K562 (cell line): ENCODE measurements at regions not wholly inside any gene's neighbourhood (a gene's known extent, or its start where the extent isn't known, plus 50 kb on each side); places are given as distances from the start of the nearest gene placed in this dataset.
A peak's percentile ranks its signal among the peaks of the same experiment; 100 is the strongest.

Source experiments
- ATAC-seq: fragments of 200-7000 bp; cut with Tn5 transposase; 3 replicates; pipeline ENCODE4 v1.9.1; 2020; ENCODE audit warnings: moderate library complexity
- BruUV-seq: library from RNA; stranded (reverse); fragments of 400-500 nt; replicated peaks from 2 replicates; lab custom pipeline; 2021; lab: Mats Ljungman, UMichigan
- CTCF ChIA-PET: fragments of 300-600 bp; formaldehyde crosslinking; extraction: SDS; loops from one replicate; lab custom pipeline; 2021; ENCODE audit warnings: low intra/inter-chr PET ratio; lab: Yijun Ruan, JAX
- POLR2A ChIA-PET: fragments of 300-600, 350-650 bp; sonication (Branson Sonifier 250); formaldehyde crosslinking; extraction: SDS; loops from one replicate; lab custom pipeline; 2021; ENCODE audit warnings: antibody characterized with exemption, inconsistent platforms; lab: Yijun Ruan, JAX
- DNase-seq, 4 experiments: peaks; one replicate each; pipeline versions ENCODE4 v3.0.0 to v3.0.0-alpha.2; 2011 to 2018; ENCODE audit warnings: low spot score in 3 of 4, mixed read lengths in 3 of 4; ENCODE audit errors: extremely low read depth in 1 of 4
- FAIRE-seq: peaks from 2 replicates; lab custom pipeline; 2011; peaks lifted over from hg19 to GRCh38; lab: Jason Lieb, UNC
- H2AFZ ChIP-seq: 2 replicates; pipeline ENCODE4 v1.6.0; 2011; ENCODE audit warnings: low read depth, low read length, control low read depth, inconsistent platforms
- H3K27ac ChIP-seq: fragments of 200-600 bp; 3 replicates; pipeline ENCODE4 v1.8.0; 2011; ENCODE audit warnings: low read depth, mild to moderate bottlenecking, control low read depth, inconsistent platforms, low read length, moderate library complexity, mixed read lengths; ENCODE audit errors: extremely low read depth
- H3K27me3 ChIP-seq, 2 experiments: fragments of 300-600 bp in 1 of 2; 2 replicates in 1 of 2; 3 replicates in 1 of 2; pipeline versions ENCODE4 v1.6.0 to v1.8.0; 2011; ENCODE audit warnings: inconsistent platforms in 2 of 2, low read length in 2 of 2, mild to moderate bottlenecking in 1 of 2, mixed read lengths in 1 of 2, moderate library complexity in 1 of 2; ENCODE audit not compliant: control insufficient read depth in 2 of 2, insufficient read depth in 2 of 2
- H3K36me3 ChIP-seq: fragments of 300-600 bp; 3 replicates; pipeline ENCODE4 v1.8.0; 2011; ENCODE audit warnings: mild to moderate bottlenecking, low read length, inconsistent platforms; ENCODE audit not compliant: control insufficient read depth, insufficient read depth
- H3K4me1 ChIP-seq, 2 experiments: fragments of 200-600 bp in 1 of 2; replicated peaks in 1 of 2; 2 replicates in 1 of 2; 3 replicates in 1 of 2; pipeline versions ENCODE4 v1.5.1 to v1.8.0; 2011; ENCODE audit warnings: inconsistent platforms in 2 of 2, low read length in 2 of 2, mild to moderate bottlenecking in 1 of 2, mixed read lengths in 1 of 2, moderate library complexity in 1 of 2; ENCODE audit not compliant: control insufficient read depth in 2 of 2, insufficient read depth in 2 of 2
- H3K4me2 ChIP-seq: 2 replicates; pipeline ENCODE4 v1.6.1; 2011; ENCODE audit warnings: low read length, control low read depth, inconsistent platforms, mixed read lengths; ENCODE audit not compliant: insufficient read depth
- H3K4me3 ChIP-seq: fragments of 200-600 bp; sonication (generic), shearing (Covaris generic); 2 replicates; pipeline ENCODE4 v1.5.1; 2016; ENCODE audit warnings: control low read depth, inconsistent platforms
- H3K79me2 ChIP-seq: fragments of 200-600 bp; 3 replicates; pipeline ENCODE4 v1.8.0; 2011; ENCODE audit warnings: low read length, inconsistent platforms; ENCODE audit not compliant: control insufficient read depth, insufficient read depth
- H3K9ac ChIP-seq, 2 experiments: 2 replicates each; pipeline versions ENCODE4 v1.6.0 to v1.6.1; 2011; ENCODE audit warnings: low read depth in 2 of 2, low read length in 2 of 2, control low read depth in 1 of 2, inconsistent platforms in 1 of 2, mild to moderate bottlenecking in 1 of 2, mixed read lengths in 1 of 2; ENCODE audit not compliant: insufficient read depth in 1 of 2
- H3K9me1 ChIP-seq: one replicate; pipeline ENCODE4 v1.6.0; 2011; ENCODE audit warnings: inconsistent platforms, mild to moderate bottlenecking, low read length, moderate library complexity; ENCODE audit not compliant: control insufficient read depth, insufficient read depth
- H3K9me3 ChIP-seq: replicated peaks from 2 replicates; pipeline ENCODE4 v1.5.1; 2011; ENCODE audit warnings: low read depth, low read length, inconsistent platforms; ENCODE audit not compliant: control insufficient read depth, insufficient read depth
- H4K20me1 ChIP-seq: replicated peaks from 2 replicates; pipeline ENCODE4 v1.6.1; 2011; ENCODE audit warnings: low read length, inconsistent platforms, mixed read lengths; ENCODE audit not compliant: control insufficient read depth, insufficient read depth
- CBX2 ChIP-seq: fragments of 200-600 bp; sonication (generic); IDR thresholded peaks from one replicate; pipeline ENCODE4 v1.6.1; 2012; ENCODE audit warnings: mild to moderate bottlenecking, low read length, inconsistent platforms; ENCODE audit not compliant: insufficient read depth, poor library complexity, severe bottlenecking
- DACH1 ChIP-seq: fragments of 450-650 bp; IDR thresholded peaks from 2 replicates; pipeline ENCODE4 v1.6.1; 2018; ENCODE audit not compliant: partially characterized antibody
- FIP1L1 ChIP-seq: fragments of 200-400 bp; formaldehyde crosslinking; IDR thresholded peaks from 2 replicates; pipeline ENCODE4 v1.6.1; 2018; ENCODE audit warnings: mild to moderate bottlenecking, low read depth, low read length; ENCODE audit not compliant: poor library complexity, severe bottlenecking
- JUN ChIP-seq, 2 experiments: sonication (generic) in 1 of 2; formaldehyde crosslinking in 1 of 2; IDR thresholded peaks; 2 replicates each; pipeline versions ENCODE4 v1.6.1 to v1.8.0; 2012 to 2022; ENCODE audit warnings: borderline replicate concordance in 2 of 2, mild to moderate bottlenecking in 2 of 2, improper control_type of control experiment in 1 of 2, low read depth in 1 of 2, low read length in 1 of 2, missing genetic modification reagents in 1 of 2
- MAZ ChIP-seq, 2 experiments: fragments of 450-650 bp in 1 of 2; sonication (generic) in 1 of 2; formaldehyde crosslinking; IDR thresholded peaks in 1 of 2; conservative IDR thresholded peaks in 1 of 2; 2 replicates each; pipeline versions ENCODE4 v1.4.0 to v1.5.0; 2020; ENCODE audit warnings: mild to moderate bottlenecking in 1 of 2, missing genetic modification reagents in 1 of 2
- NFE2 ChIP-seq: IDR thresholded peaks from 2 replicates; pipeline ENCODE4 v1.6.1; 2014; ENCODE audit warnings: antibody characterized with exemption, low read depth
- NR2C1 ChIP-seq, 2 experiments: fragments of 450-650 bp; IDR thresholded peaks; 2 replicates each; pipeline ENCODE4 v1.6.1; 2017; ENCODE audit warnings: mild to moderate bottlenecking in 2 of 2, antibody characterized with exemption in 1 of 2, inconsistent platforms in 1 of 2, missing compliant biosample characterization in 1 of 2, missing genetic modification characterization in 1 of 2
- POLR2B ChIP-seq: fragments of 450-650 bp; IDR thresholded peaks from 2 replicates; pipeline ENCODE4 v1.6.1; 2018; ENCODE audit warnings: low read depth; ENCODE audit not compliant: partially characterized antibody
- RFX5 ChIP-seq: IDR thresholded peaks from 2 replicates; pipeline ENCODE4 v1.6.1; 2011; ENCODE audit warnings: low read depth, mild to moderate bottlenecking, improper control_type of control experiment, low read length
- SNIP1 ChIP-seq: fragments of 450-650 bp; IDR thresholded peaks from 2 replicates; pipeline ENCODE4 v1.7.1; 2017; ENCODE audit warnings: low read depth, mild to moderate bottlenecking
- TAL1 ChIP-seq: fragments of 450-650 bp; IDR thresholded peaks from 2 replicates; pipeline ENCODE4 v1.6.1; 2016; ENCODE audit warnings: mild to moderate bottlenecking
- XRCC3 ChIP-seq: fragments of 450-650 bp; IDR thresholded peaks from 2 replicates; pipeline ENCODE4 v1.6.1; 2017; ENCODE audit warnings: mild to moderate bottlenecking, moderate library complexity
- YBX1 ChIP-seq: fragments of 450-650 bp; IDR thresholded peaks from 2 replicates; pipeline ENCODE4 v1.7.1; 2016; ENCODE audit warnings: mild to moderate bottlenecking
- WGBS: fragments of 100-300 bp; shearing (Covaris generic); methylation state at CpG from one replicate; pipeline ENCODE4 v1.1.6; 2016; ENCODE audit warnings: low coverage, mixed read lengths; ENCODE audit not compliant: insufficient coverage; ENCODE audit errors: missing lambda C conversion rate; 5-methylcytosine and 5-hydroxymethylcytosine counted together
- in situ Hi-C: fragments of 300-500 bp; cut with MboI; formaldehyde crosslinking; loops from 4 replicates; pipeline ENCODE4 v1.15.0; 2018; ENCODE audit warnings: inconsistent platforms, mixed read lengths
- intact Hi-C: fragments of 100-400 bp; cut with micrococcal nuclease; formaldehyde crosslinking; loops from 2 replicates; pipeline ENCODE4 v1.14.2; 2022
- TF ChIP-seq, protein P1 (sequence below): fragments of 450-650 bp; formaldehyde crosslinking; conservative IDR thresholded peaks from 2 replicates; pipeline ENCODE4 v1.4.0; 2022; ENCODE audit warnings: mild to moderate bottlenecking, missing genetic modification characterization

- H2AFZ ChIP-seq, result no peak overlapping the region
- no peak overlapping the region for H3K4me3 ChIP-seq
- H3K36me3 ChIP-seq, result no peaks in the 10 kb centered on the region
- no peaks in the 10 kb centered on the region for H3K4me1 ChIP-seq
- TF ChIP-seq RFX5 (no peak), FIP1L1 (no peak), YBX1 (no peak), NFE2 (peak; percentile 53; the same call in 1 of the 2 replicates)
- no peaks in the 10 kb centered on the region for H3K27me3 ChIP-seq
- FAIRE-seq (no peak), DNase-seq (peak in 1 of 4 experiments; percentile 1), ATAC-seq (no peak)
- intact Hi-C loops (no loop called here), in situ Hi-C loops (no loop called here)
- H3K9me3 ChIP-seq, result no peaks in the 10 kb centered on the region
- CTCF ChIA-PET, result no interaction called here
- no peak overlapping the region for H3K4me2 ChIP-seq
- H3K9ac ChIP-seq, result no peak overlapping the region
- POLR2A ChIA-PET, result no interaction called here
- H3K9me1 ChIP-seq, result no peaks in the 10 kb centered on the region
- no peaks in the 10 kb centered on the region for H3K79me2 ChIP-seq
- BruUV-seq, result no TSS peak
- 14% methylated on average over 5 of the region's 5 CpGs for WGBS
- no peak overlapping the region for H3K27ac ChIP-seq
- H4K20me1 ChIP-seq, result no peaks in the 10 kb centered on the region
Observed at GRCh38 chr3:106302451-106303221, 433.8 kb upstream of the CBLB start.

- no peaks in the 10 kb centered on the region for H3K9me3 ChIP-seq
- no peak overlapping the region for H2AFZ ChIP-seq
- no peaks in the 10 kb centered on the region for H3K36me3 ChIP-seq
- no peaks in the 10 kb centered on the region for H3K27me3 ChIP-seq
- H3K9me1 ChIP-seq, result no peaks in the 10 kb centered on the region
- no peak overlapping the region for H3K27ac ChIP-seq
- ChIA-PET CTCF (no interaction called here), POLR2A (no interaction called here)
- H3K4me3 ChIP-seq, result no peak overlapping the region
- DNase-seq (no peak), FAIRE-seq (no peak), ATAC-seq (no peak)
- no peaks in the 10 kb centered on the region for H3K79me2 ChIP-seq
- H3K4me2 ChIP-seq, result no peak overlapping the region
- BruUV-seq, result no TSS peak
- in situ Hi-C loops, result no loop called here
- no peaks in the 10 kb centered on the region for H3K4me1 ChIP-seq
- H3K9ac ChIP-seq, result no peak overlapping the region
- H4K20me1 ChIP-seq, result no peaks in the 10 kb centered on the region
- intact Hi-C loops, result no loop called here
- TF ChIP-seq JUN (IDR thresholded peaks at IDR 0.05; ENCODE audit: borderline replicate concordance, low read depth, low read length) (no peak), JUN (CRISPR knock-in tag; IDR thresholded peaks at IDR 0.05; ENCODE audit: borderline replicate concordance) (no peak), TAL1 (no peak), CBX2 (no peak), XRCC3 (no peak), MAZ (CRISPR knock-in tag; conservative IDR thresholded peaks at IDR 0.05 in 1 of 2, IDR thresholded peaks at IDR 0.05 in 1 of 2) (no peak), SNIP1 (no peak), POLR2B (no peak), NR2C1 (IDR thresholded peaks at IDR 0.05) (no peak), NR2C1 (tag; IDR thresholded peaks at IDR 0.05) (no peak), DACH1 (no peak)
- TF ChIP-seq, protein P1, sequence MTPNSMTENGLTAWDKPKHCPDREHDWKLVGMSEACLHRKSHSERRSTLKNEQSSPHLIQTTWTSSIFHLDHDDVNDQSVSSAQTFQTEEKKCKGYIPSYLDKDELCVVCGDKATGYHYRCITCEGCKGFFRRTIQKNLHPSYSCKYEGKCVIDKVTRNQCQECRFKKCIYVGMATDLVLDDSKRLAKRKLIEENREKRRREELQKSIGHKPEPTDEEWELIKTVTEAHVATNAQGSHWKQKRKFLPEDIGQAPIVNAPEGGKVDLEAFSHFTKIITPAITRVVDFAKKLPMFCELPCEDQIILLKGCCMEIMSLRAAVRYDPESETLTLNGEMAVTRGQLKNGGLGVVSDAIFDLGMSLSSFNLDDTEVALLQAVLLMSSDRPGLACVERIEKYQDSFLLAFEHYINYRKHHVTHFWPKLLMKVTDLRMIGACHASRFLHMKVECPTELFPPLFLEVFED (CRISPR knock-in tag), result no peak
Observed at GRCh38 chr3:106303766-106304165, 435.0 kb upstream of the CBLB start.
